Uterus (tissue), 2 donors: ENCODE measurements at regions not wholly inside any gene's neighbourhood (a gene's known extent, or its start where the extent isn't known, plus 50 kb on each side); places are given as distances from the start of the nearest gene placed in this dataset.

ENCODE experiments used
- POLR2A ChIP-seq, 2 donors: fragments of 450-650 bp; IDR thresholded peaks; one replicate each; pipeline ENCODE4 v1.6.1; 2016; ENCODE audit warnings: antibody characterized with exemption in 2 of 2, mild to moderate bottlenecking in 1 of 2, moderate library complexity in 1 of 2
- TF ChIP-seq, protein P1 (sequence below), 4 experiments: fragments of 200-600 bp in 2 of 4; fragments of 450-650 bp in 2 of 4; sonication (generic) in 2 of 4; IDR thresholded peaks; one replicate each; pipeline ENCODE4 v1.5.1; 2016 to 2019; ENCODE audit warnings: antibody characterized with exemption in 4 of 4, mild to moderate bottlenecking in 2 of 4, moderate library complexity in 1 of 4

DNA sequence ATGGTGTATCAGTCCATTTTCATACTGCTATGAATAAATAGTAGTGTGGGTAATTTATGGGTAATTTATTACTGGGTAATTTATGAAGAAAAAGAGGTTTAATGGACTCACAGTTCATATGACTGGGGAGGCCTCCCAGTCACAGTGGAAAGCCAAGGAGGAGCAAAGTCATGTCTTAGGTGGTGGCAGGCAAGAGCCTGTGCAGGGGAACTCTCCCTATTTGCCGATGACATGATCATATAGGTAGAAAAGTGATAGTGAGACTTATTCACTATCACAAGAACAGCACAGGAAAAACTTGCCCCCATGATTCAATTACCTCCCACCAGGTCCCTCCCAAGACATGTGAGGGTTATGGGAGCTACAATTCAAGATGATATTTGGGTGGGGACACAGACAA is 1137.7 kb downstream of the UQCRFS1 start:
- TF ChIP-seq, protein P1, sequence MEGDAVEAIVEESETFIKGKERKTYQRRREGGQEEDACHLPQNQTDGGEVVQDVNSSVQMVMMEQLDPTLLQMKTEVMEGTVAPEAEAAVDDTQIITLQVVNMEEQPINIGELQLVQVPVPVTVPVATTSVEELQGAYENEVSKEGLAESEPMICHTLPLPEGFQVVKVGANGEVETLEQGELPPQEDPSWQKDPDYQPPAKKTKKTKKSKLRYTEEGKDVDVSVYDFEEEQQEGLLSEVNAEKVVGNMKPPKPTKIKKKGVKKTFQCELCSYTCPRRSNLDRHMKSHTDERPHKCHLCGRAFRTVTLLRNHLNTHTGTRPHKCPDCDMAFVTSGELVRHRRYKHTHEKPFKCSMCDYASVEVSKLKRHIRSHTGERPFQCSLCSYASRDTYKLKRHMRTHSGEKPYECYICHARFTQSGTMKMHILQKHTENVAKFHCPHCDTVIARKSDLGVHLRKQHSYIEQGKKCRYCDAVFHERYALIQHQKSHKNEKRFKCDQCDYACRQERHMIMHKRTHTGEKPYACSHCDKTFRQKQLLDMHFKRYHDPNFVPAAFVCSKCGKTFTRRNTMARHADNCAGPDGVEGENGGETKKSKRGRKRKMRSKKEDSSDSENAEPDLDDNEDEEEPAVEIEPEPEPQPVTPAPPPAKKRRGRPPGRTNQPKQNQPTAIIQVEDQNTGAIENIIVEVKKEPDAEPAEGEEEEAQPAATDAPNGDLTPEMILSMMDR (IDR thresholded peaks at IDR 0.05) = no peak
- no peak for TF ChIP-seq POLR2A (IDR thresholded peaks at IDR 0.05)
